Esophagus mucosa (tissue), 1 donor: ENCODE measurements at regions not wholly inside any gene's neighbourhood (a gene's known extent, or its start where the extent isn't known, plus 50 kb on each side); places are given as distances from the start of the nearest gene placed in this dataset.

Experiments used
- ATAC-seq: fragments of 200-7000 bp; cut with Tn5 transposase; one replicate; pipeline ENCODE4 v1.9.1; 2020
- donor health status: DM: yes; HTN: yes; CAD: no.

- ATAC-seq = no peak
Measured at GRCh38 chr13:89628567-89628966, 1718.9 kb upstream of the MIR17HG start.

- ATAC-seq = no peak
Measured at GRCh38 chr13:89650226-89650625, 1697.3 kb upstream of the MIR17HG start.

DNA sequence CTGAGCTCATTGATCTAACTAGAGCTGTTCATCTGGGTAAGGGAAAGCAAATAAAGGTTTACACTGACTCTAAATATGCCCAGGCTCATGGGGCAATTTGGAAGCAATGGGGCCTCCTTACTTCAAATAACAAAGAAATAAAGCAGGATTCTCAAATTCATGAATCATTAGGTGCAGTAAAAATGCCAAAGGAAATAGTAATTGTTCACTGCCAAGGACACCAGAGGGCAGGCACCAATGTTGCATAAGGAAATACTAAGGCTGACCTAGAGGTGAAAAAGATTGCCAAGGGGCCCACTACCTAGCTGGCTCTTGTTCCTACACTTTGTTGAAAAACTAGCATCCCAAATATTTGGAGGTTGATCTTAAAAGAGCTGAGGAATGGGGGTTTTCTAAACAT, 1686.7 kb upstream of the MIR17HG start:
- no peak for ATAC-seq

DNA sequence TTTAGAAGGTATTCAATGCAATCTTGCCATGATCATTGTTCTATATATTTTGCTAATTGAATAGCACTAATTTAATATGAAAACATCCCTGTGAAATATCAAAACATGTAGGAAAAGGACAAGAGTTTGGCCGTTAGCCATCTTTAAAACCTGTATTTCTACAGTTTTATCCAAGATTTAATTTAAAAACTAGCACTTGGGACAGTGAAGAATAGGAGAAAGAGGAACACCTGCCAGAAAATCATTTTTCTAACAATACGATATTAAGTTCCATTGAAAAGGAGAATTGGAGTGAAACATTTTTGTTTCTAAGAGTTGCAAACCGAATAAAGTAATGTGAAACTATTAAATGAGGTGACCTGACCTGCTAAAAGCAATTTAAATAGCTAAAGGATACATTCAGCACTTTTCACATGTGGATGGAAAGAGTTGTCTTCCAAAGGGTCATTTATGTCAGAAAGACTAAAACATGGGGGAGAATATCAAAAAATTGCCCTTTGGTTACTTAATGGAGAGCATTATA, 1673.6 kb upstream of the MIR17HG start:
- no peak for ATAC-seq

DNA sequence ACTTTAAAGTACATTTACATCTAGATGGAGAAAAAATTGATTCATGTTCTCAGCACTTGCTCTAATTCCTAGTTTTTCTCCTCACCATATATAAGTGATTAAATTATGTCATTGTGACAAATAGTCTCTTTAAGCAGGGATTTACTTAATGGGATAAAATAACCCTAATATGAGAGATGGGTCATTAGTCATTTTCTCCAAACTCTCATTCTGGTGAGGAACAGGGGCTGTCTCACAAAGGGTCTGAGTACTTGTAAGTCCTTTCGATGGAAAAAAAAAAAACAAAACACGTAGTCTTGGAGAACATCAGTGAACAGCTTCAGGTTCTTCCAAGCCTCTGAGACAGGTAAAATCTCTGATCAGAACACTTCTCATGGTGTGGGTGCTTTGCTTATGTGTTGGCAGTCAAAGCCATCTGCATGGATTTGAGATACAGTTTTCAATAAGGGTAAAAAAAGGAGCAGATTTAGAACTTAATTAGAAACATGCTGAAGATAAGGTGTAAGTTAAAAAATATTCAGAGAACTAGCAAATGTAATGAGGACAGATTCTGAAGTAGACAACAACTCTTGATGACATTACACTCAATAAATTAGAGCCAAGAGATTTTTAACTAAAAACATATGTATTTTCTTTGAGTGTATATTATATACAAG, 1668.9 kb upstream of the MIR17HG start:
- ATAC-seq = no peak

GRCh38 chr13:89684896-89685295, 1662.6 kb upstream of the MIR17HG start:
- no peak for ATAC-seq

DNA sequence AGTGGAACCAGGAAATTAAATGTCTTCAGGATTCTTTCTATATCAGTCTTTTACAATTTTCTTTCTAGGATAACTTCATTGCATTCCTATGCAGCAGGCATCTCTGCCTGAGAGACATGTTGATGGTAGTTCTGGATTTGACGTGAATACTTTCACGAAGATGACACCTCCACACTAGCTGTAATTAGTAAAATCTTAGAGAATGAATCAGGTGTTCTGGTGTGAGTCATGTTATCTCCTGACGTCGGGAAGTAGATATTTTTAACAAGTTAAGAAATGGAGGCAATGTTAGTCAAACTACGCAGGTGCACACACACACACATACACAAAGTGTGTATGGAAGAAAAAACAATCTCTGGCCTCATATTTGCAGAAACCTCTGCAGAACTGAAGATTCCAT, 1661.3 kb upstream of the MIR17HG start:
- ATAC-seq = no peak

DNA sequence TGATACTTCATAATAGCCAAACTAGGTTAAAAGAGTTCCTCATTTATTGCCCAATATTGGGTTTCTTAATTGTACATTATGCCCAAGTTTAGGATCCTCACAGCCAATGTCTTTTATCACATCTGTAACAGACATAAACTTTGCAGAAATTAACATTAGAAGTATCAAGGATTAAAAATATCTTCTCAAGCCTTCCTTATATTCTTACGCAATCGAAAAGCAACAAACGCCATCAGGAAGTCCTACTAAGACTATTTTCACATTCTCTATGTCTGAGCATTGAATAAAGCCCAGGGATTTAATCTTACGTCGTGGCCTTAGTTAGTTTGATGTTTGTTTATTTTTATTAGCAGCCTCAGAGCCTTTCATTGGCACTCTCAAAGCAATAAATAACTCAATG, 1660.4 kb upstream of the MIR17HG start:
- no peak for ATAC-seq

DNA sequence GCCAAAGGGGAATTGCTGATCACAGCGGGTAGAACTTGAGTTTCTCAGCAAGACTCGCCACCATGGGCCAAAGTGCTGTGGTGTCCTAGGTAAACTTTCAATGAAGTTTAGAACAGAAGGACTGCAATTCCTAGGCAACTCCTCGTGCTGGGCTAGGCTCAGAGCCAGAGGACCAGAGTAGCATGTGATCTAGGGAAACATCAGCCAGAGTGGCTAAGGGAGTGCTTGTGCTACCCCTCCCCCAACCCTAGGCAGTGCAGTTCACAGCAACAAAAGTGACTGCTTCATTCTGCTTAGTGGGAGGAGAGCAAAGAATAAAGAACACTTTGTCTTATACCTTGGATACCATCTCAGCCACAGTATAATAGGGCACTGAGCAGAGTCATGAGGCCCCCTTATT, 1658.6 kb upstream of the MIR17HG start:
- no peak for ATAC-seq

DNA sequence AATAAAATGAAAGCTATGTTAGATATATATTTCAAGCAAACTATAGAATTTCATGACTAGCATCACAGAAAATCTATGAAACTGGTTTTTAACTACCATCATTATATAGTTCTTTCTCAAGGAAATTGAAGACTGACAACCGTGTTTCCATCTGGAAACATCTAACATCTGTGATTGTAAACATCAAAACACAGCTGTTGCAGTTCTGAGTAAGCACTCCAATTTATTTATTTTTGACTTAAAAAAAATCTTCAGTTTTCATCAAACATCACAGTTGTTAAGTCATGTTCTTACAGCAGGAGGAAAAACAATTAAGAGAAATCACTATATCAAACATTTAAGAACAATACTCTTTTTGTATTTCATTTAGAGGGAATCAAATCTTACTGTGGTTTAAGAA, 1653.0 kb upstream of the MIR17HG start:
- ATAC-seq = no peak

DNA sequence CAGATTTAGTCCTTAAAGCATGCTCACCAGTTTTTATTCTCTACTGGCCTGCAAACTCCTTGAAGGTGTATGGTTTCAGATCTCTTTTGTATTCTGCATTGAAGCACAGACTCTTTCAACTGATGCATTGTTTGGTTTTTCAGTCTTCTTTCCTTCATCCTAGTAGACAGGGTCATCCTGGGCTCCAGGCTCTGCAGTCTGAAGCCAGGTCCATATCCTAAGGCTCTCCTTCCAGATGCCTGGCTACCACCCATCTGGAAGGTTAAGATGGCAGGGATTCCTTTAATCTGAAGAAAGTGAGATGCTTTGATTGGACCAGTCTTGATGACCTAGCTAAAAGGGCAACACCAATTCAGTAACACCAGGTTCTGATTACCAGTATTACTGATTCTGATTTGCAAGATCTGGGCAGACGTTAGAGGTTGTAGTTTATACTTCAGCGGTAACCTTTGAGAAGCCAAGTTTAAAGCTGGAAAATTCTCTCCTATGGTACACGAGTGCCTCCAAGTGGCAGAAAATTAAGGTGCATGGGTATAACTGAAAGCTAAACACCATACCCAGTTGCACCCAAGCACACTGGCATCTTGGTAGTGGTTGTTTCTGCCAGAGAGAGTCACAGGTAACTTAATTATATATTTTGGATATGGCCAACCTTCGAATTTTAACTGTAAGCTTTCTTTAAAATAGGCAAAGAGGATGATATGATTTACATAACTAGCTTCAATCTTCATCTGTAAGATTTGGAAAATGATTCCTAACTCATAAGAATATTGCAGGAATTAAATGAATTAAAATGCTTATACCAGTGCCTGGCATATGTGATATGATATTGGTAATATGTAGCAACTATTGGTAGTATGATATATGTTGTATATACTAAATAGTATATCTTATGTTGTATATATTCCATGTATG, 1651.9 kb upstream of the MIR17HG start:
- ATAC-seq = no peak

GRCh38 chr13:89701913-89702312, 1645.6 kb upstream of the MIR17HG start:
- no peak for ATAC-seq

- ATAC-seq = no peak
Measured at GRCh38 chr13:89704040-89704439, 1643.4 kb upstream of the MIR17HG start.

- no peak for ATAC-seq
Measured at GRCh38 chr13:89708013-89708412, 1639.5 kb upstream of the MIR17HG start.

DNA sequence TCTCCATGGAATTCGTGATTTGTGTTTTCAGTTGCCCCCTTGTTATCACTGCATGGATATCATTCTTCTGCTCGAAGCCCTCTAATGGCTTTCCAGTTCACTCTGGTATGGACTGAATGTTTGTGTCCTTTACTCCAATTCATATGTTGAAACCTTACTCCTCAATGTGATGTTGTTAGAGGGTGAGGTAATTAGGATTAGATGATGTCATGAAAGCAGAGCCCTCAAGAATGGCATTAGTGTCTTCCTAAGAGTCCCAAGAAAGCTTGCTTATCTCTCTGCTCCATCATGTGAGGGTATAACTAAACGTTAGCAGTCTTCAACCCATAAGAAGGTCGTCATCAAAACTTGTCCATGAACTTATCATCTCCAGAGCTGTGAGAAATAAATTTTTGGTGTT, 1626.3 kb upstream of the MIR17HG start:
- ATAC-seq = no peak

DNA sequence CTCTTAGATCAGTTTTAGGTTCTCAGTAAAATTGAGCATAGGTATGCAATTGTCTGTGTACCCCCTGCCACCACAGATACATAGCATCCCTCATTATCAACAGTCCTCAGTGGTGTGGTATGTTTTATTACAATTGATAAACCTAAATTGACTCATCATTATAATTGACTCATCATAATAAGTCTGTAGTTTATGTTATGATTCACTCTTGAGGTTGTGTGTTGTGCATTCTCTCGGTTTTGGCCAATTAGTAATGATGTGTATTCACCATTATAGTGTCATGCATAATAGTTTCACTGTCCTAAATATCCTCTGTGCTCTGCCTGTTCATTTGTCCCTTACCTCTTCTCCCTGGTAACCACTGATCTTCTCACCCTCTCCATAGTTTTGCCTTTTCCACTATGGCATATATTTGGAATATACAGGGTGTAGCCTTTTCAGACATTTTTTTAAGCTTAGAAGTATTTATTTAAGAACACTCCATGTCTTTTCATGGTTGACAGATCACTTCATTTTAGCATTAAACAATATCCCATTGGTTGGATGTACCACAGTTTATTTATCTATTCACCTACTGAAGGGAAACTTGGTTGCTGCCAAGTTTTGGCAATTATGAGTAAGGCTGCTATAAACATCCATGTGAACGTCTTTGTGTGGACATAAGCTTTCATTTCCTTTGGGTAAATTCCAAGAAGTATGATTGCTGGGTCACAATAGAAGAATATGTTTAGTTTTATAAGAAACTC, 1620.6 kb upstream of the MIR17HG start:
- no peak for ATAC-seq

DNA sequence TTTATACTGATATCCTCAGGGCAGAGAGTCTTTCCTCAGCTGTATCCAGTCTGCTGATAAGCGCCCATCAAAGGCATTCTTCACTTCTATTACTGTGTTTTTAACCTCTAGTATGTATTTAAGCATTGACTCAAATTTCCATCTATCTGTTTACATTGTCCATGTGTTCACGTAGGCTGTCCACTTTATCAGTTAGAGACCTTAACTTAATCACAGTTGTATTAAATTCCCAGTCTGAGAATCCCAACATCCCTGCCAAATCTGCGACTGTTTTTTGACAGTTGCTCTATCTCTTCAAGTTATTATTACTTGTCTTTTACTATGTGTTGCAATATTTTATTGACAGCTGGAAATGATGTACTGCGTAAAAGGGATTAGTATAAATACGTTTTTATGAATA, 1613.7 kb upstream of the MIR17HG start:
- ATAC-seq = no peak

- ATAC-seq = no peak
Measured at GRCh38 chr13:89737051-89737450, 1610.4 kb upstream of the MIR17HG start.

GRCh38 chr13:89738072-89738471, 1609.4 kb upstream of the MIR17HG start:
- no peak for ATAC-seq

DNA sequence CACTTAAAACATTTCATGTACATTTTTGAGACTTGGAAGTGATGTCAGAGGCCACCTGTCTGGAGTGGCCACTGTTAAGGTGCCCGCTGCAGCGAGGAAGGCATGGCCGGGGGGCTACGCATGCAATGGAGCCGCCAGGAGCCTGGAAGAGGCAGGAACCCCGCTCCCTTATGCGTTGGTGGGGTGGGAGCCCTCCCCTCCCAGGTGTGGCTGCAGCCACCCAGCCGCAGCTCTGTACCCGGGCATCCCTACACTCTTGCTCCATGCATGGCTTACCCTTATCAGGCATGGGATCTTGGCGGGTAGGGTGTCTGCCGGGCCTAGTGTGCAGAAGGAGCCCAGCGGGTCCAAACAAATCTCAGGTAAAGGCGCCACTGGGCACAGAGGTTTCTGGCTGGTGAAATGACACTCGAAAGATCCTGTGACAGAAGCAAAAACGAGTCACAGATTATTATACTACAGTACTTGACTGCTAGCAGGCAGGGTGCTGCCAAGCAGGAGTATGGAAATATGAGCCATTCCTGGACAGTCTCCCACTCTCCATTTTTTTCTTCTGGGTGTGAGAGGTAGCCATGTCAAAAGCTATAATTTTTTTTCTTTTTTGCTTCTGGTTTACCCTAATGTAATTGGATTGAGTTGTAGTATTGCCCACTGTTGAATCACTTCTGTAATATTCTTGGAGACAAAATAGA, 1606.3 kb upstream of the MIR17HG start:
- no peak for ATAC-seq

DNA sequence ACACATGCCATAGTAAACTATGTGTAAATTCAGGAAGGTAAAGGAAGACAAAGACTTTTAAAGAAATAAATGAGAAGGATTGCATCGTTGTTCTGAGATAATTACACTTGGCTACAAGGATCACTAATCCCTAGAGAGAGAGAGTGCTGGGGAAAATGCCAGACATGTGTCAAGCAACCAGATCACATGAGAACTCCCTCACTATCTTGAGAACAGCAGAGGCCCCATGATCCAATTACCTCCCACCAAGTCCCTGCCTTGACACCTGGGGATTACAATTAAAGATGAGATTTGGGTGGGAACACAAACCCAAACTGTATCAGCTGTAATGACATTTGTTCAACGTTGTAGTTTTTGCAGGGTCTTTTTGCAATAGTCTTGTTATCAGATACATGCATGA, 1600.9 kb upstream of the MIR17HG start:
- no peak for ATAC-seq

- ATAC-seq = no peak
Measured at GRCh38 chr13:89748716-89749115, 1598.8 kb upstream of the MIR17HG start.

GRCh38 chr13:89749888-89750287, 1597.6 kb upstream of the MIR17HG start:
- ATAC-seq = no peak
